Transverse colon (tissue), 4 donors: ENCODE measurements at regions not wholly inside any gene's neighbourhood (a gene's known extent, or its start where the extent isn't known, plus 50 kb on each side); places are given as distances from the start of the nearest gene placed in this dataset.
"Not testable (repeated sequence)": the region's sequence is repeated elsewhere in the genome, so short reads cannot be mapped to it uniquely, and the experiment has no call there.

Experiments
- DNase-seq: peaks from one replicate; pipeline ENCODE4 v3.0.0-alpha.2; 2019
- H3K27ac ChIP-seq, 4 donors: fragments of 200-600 bp; sonication (generic); 2 replicates each; pipeline ENCODE4 v1.5.1; 2016 to 2018; ENCODE audit warnings: inconsistent platforms in 4 of 4
- H3K27me3 ChIP-seq: fragments of 200-600 bp; sonication (generic); 2 replicates; pipeline ENCODE4 v1.5.1; 2017; ENCODE audit warnings: inconsistent platforms
- H3K36me3 ChIP-seq, 4 donors: fragments of 200-600 bp; sonication (generic); 2 replicates each; pipeline ENCODE4 v1.5.1; 2017 to 2019; ENCODE audit warnings: inconsistent platforms in 4 of 4
- H3K4me1 ChIP-seq, 4 donors: fragments of 200-600 bp; sonication (generic); 2 replicates each; pipeline ENCODE4 v1.5.1; 2017 to 2020; ENCODE audit warnings: inconsistent platforms in 4 of 4
- H3K4me3 ChIP-seq, 4 donors: fragments of 200-600 bp; sonication (generic); 1 replicate in 1 of 4; 2 replicates in 3 of 4; pipeline versions ENCODE4 v1.5.1 to v1.6.1; 2017 to 2019; ENCODE audit warnings: inconsistent platforms in 4 of 4
- H3K9me3 ChIP-seq, 2 donors: fragments of 200-600 bp; sonication (generic); 2 replicates each; pipeline ENCODE4 v1.5.1; 2017 to 2019; ENCODE audit warnings: inconsistent platforms in 2 of 2
- CTCF ChIP-seq, 5 experiments: fragments of 200-600 bp in 3 of 5; fragments of 450-650 bp in 2 of 5; sonication (generic) in 3 of 5; IDR thresholded peaks; 1 replicate in 2 of 5; 2 replicates in 3 of 5; pipeline ENCODE4 v1.5.1; 2016 to 2017; ENCODE audit warnings: antibody characterized with exemption in 5 of 5, inconsistent platforms in 3 of 5, mild to moderate bottlenecking in 2 of 5, moderate library complexity in 1 of 5
- EP300 ChIP-seq: sonication (generic); formaldehyde crosslinking; IDR thresholded peaks from one replicate; pipeline ENCODE4 v1.6.1; 2017; ENCODE audit warnings: antibody characterized with exemption, low read depth
- POLR2A ChIP-seq: fragments of 450-650 bp; IDR thresholded peaks from one replicate; pipeline ENCODE4 v1.6.1; 2016; ENCODE audit warnings: antibody characterized with exemption, mild to moderate bottlenecking, moderate library complexity
- POLR2AphosphoS5 ChIP-seq, 3 donors: sonication (generic); formaldehyde crosslinking; IDR thresholded peaks; one replicate each; pipeline ENCODE4 v1.6.1; 2016; ENCODE audit warnings: antibody characterized with exemption in 3 of 3
- WGBS, 2 donors: methylation state at CpG; one replicate each; pipeline ENCODE4 v1.1.5; 2018; ENCODE audit warnings: low coverage in 1 of 2; 5-methylcytosine and 5-hydroxymethylcytosine counted together
- in situ Hi-C, 4 donors: fragments of 200-750 bp; cut with MboI; loops; one replicate each; pipeline versions ENCODE4 v1.15.0 to v1.15.1; 2017; ENCODE audit warnings: low sequenced_read_pairs in 3 of 4, low pct_ligation_motif_present in 1 of 4, low pct_unique_long_range_greater_than_20kb in 1 of 4
- intact Hi-C: fragments of 100-400 bp; cut with DNase I; formaldehyde crosslinking; loops from one replicate; pipeline ENCODE4 v1.15.1; 2023; ENCODE audit warnings: low total_unique reads

GRCh38 chr4:86461849-86462248 is 102.0 kb upstream of the MAPK10 start:
- no peaks in the 10 kb centered on the region for H3K9me3 ChIP-seq
- no peaks in the 10 kb centered on the region for H3K27me3 ChIP-seq
- H3K36me3 ChIP-seq: no peaks in the 10 kb centered on the region
- no peaks in the 10 kb centered on the region for H3K4me1 ChIP-seq
- no peak overlapping the region for H3K27ac ChIP-seq
- no peak for DNase-seq
- intact Hi-C loops (no loop called here), in situ Hi-C loops (no loop called here)
- 60 to 80% methylated on average over 1 to 5 of the region's 5 CpGs for WGBS, 2 donors
- no peak overlapping the region for H3K4me3 ChIP-seq
- TF ChIP-seq POLR2AphosphoS5 (IDR thresholded peaks at IDR 0.05): no peak
- no peak for TF ChIP-seq CTCF (IDR thresholded peaks at IDR 0.05)
- no peak for TF ChIP-seq POLR2A

DNA sequence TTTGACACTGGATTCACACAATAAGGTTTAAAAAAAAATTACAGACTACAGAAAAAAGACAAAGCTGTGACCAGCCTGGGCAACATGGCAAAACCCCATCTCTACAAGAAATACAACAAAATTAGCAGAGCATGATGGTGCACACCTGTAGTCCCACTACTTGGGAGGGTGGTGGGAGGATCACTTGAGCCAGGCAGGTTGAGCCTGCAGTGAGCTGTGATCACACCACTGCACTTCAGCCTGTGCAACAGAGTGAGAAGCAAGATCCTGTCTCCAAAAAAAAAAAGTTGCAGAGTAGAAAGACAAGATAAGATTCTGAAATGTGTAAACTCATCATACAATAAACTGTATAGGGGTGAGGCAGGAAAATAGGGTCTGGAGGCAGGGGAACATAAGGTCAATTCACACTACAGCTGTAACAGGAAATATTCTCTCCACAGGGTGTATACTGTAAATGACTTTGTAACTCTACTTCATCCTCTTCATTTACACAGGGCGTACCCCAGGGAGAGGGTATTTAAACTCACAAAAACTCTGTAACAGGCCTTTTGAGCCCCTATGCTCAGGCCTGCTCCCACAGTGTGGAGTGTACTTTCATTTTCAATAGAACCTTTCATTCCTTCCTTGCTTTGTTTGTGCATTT is 112.6 kb upstream of the MAPK10 start:
- no peak overlapping the region for H3K27ac ChIP-seq
- H3K27me3 ChIP-seq: no peaks in the 10 kb centered on the region
- no peak for DNase-seq
- no peaks in the 10 kb centered on the region for H3K4me1 ChIP-seq
- TF ChIP-seq EP300 (no peak), CTCF (IDR thresholded peaks at IDR 0.05) (no peak), POLR2A (no peak), POLR2AphosphoS5 (IDR thresholded peaks at IDR 0.05) (no peak)
- H3K36me3 ChIP-seq: no peaks in the 10 kb centered on the region
- no peak overlapping the region for H3K4me3 ChIP-seq
- no peaks in the 10 kb centered on the region for H3K9me3 ChIP-seq
- WGBS, 2 donors: 56 to 57% methylated on average over 1 of the region's 1 CpG
- intact Hi-C loops (no loop called here), in situ Hi-C loops (no loop called here)

GRCh38 chr4:86478151-86478550 is 116.0 kb upstream of the PTPN13 start:
- H3K4me1 ChIP-seq, H3K4me3 ChIP-seq, DNase-seq, in situ Hi-C loops, H3K9me3 ChIP-seq, intact Hi-C loops, H3K36me3 ChIP-seq, H3K27ac ChIP-seq, H3K27me3 ChIP-seq: not testable (repeated sequence)
- WGBS, 2 donors: 80 to 81% methylated on average over 4 of the region's 4 CpGs

GRCh38 chr4:86481440-86481839 is 112.7 kb upstream of the PTPN13 start:
- intact Hi-C loops (no loop called here), in situ Hi-C loops (no loop called here)
- H3K36me3 ChIP-seq: no peaks in the 10 kb centered on the region
- H3K4me1 ChIP-seq: peaks cover 0 to 5% (median 3%) of the 10 kb centered on the region in 4 donors
- DNase-seq: no peak
- no peaks in the 10 kb centered on the region for H3K27me3 ChIP-seq
- 81 to 92% methylated on average over 1 of the region's 1 CpG for WGBS, 2 donors
- H3K27ac ChIP-seq: no peak overlapping the region
- no peak for TF ChIP-seq POLR2A
- no peak for TF ChIP-seq EP300
- no peak for TF ChIP-seq CTCF (IDR thresholded peaks at IDR 0.05)
- no peak for TF ChIP-seq POLR2AphosphoS5 (IDR thresholded peaks at IDR 0.05)
- H3K9me3 ChIP-seq: no peaks in the 10 kb centered on the region
- no peak overlapping the region for H3K4me3 ChIP-seq
